Left kidney (tissue), 1 donor: ENCODE measurements at regions not wholly inside any gene's neighbourhood (a gene's known extent, or its start where the extent isn't known, plus 50 kb on each side); places are given as distances from the start of the nearest gene placed in this dataset.
"Not testable (repeated sequence)": the region's sequence is repeated elsewhere in the genome, so short reads cannot be mapped to it uniquely, and the experiment has no call there.

Source experiments
- DNase-seq: peaks from one replicate; pipeline ENCODE4 v3.0.0-alpha.2; 2013

DNA sequence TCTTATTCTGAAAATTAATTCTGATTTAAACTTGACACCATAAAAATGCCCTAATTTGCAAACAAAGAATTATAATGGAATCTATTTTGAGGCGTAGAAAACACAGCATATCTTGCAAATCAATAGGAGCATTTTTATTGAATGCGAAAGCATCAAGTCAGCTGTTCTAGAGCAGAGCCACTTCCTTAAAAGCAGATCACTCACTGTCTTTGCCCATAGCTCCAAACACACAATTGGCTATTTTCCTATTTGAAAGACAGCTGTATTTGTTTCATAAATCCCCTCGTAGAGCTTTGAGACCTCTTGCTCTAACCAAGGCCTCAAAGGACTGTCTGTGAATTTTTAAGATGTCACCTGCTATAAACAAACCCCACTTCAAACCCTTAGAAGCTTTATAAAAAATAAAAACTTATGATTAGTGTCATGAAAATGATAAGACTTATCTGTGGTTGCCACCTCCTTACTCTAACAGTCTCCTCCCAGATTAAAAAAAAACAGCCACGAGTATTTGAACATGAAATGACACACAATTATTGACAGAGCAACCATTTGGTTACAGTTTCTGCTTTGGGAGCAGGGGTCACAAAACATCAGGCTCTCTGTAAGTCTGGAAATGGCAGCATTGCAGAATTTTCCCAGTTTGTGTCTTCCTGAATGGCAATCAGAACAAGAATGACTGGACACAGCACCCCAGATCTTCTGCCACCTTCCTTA, 75.6 kb upstream of the RASEF start:
- no peak for DNase-seq

- DNase-seq, result no peak
Measured at GRCh38 chr9:83133316-83133715, 70.4 kb upstream of the RASEF start.

GRCh38 chr9:83132768-83133167, 69.8 kb upstream of the RASEF start:
- no peak for DNase-seq

GRCh38 chr9:83130541-83130940, 67.6 kb upstream of the RASEF start:
- no peak for DNase-seq

DNA sequence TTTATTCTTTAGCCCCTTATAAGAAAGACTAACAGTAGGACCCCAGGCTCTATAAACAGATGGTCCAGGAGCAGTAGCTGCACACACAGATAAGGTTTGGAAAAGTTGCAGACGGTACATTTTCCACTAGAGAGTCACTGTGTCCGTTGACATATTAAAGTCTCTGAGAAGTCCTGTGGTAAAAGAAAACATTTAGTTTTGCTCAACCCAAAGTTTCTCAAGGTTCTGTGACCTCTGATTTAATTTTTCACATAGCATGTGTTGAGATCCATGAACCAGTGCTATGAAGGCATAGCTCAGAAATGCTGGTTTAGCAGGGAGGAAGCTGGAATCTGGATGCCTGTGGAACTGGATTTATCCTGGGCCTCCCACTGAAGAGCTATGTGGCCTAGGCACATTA, 62.7 kb upstream of the RASEF start:
- DNase-seq, result no peak

- DNase-seq, result no peak
Measured at GRCh38 chr9:83119873-83120272, 56.9 kb upstream of the RASEF start.

GRCh38 chr9:83116026-83116425, 53.1 kb upstream of the RASEF start:
- no peak for DNase-seq

DNA sequence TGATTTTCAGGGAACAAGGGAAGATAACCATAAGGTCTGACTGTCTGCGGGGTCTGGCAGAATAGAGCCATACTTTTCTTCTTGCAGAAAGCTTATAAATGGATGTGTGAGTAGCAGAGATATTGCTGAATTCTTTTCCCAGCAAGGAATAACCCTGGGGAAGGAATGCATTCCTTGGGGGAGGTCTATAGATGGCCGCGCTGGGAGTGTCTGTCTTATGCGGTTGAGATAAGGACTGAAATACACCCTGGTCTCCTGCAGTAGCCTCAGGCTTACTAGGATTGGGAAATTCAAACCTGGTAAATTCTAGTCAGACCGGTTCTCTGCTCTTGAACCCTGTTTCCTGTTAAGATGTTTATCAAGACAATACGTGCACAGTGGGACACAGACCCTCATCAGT, 50.5 kb upstream of the RASEF start:
- DNase-seq, result not testable (repeated sequence)
